ENCODE measurements at regions not wholly inside any gene's neighbourhood (a gene's known extent, or its start where the extent isn't known, plus 50 kb on each side); places are given as distances from the start of the nearest gene placed in this dataset.
A peak's percentile ranks its signal among the peaks of the same experiment; 100 is the strongest.
"Not testable (repeated sequence)": the region's sequence is repeated elsewhere in the genome, so short reads cannot be mapped to it uniquely, and the experiment has no call there.

GRCh38 chr2:208608122-208608835, 201.7 kb downstream of the PTH2R start:
- DNase-seq: peak; percentile 92

GRCh38 chr2:208609166-208609804, 202.7 kb downstream of the PTH2R start:
- DNase-seq: no peak

- DNase-seq: not testable (repeated sequence)
These were observed 209.1 kb downstream of the PTH2R start for GRCh38 chr2:208615675-208616074.

GRCh38 chr2:208618220-208618619, 211.6 kb downstream of the PTH2R start:
- no peak for DNase-seq

GRCh38 chr2:208619993-208620392, 213.4 kb downstream of the PTH2R start:
- no peak for DNase-seq

- no peak for DNase-seq
These were observed 213.9 kb downstream of the PTH2R start for GRCh38 chr2:208620487-208620978.

GRCh38 chr2:208627110-208627884, 220.7 kb downstream of the PTH2R start:
- no peak for DNase-seq

- no peak for DNase-seq
These were observed 221.3 kb downstream of the PTH2R start for GRCh38 chr2:208627916-208628315.

GRCh38 chr2:208638059-208638458, 231.5 kb downstream of the PTH2R start:
- no peak for DNase-seq

- DNase-seq: no peak
These were observed 235.7 kb downstream of the PTH2R start for GRCh38 chr2:208642125-208642779.

- no peak for DNase-seq
These were observed 236.6 kb downstream of the PTH2R start for GRCh38 chr2:208643145-208643544.

- DNase-seq: no peak
These were observed 238.6 kb downstream of the PTH2R start for GRCh38 chr2:208645226-208645625.

- DNase-seq: no peak
These were observed 241.8 kb downstream of the PTH2R start for GRCh38 chr2:208648368-208648767.

- DNase-seq: no peak
These were observed 246.8 kb downstream of the PTH2R start for GRCh38 chr2:208653383-208653782.

GRCh38 chr2:208654056-208654455, 247.5 kb downstream of the PTH2R start:
- no peak for DNase-seq

GRCh38 chr2:208657468-208657867, 250.9 kb downstream of the PTH2R start:
- peak; percentile 1 for DNase-seq

- no peak for DNase-seq
These were observed 262.8 kb downstream of the PTH2R start for GRCh38 chr2:208669394-208669793.

- peak; percentile 20 for DNase-seq
These were observed 264.7 kb downstream of the PTH2R start for GRCh38 chr2:208671284-208671683.

- no peak for DNase-seq
These were observed 265.5 kb downstream of the PTH2R start for GRCh38 chr2:208671886-208672680.

GRCh38 chr2:208673631-208674030, 267.0 kb downstream of the PTH2R start:
- DNase-seq: no peak

- DNase-seq: no peak
These were observed 268.3 kb downstream of the PTH2R start for GRCh38 chr2:208674919-208675318.

GRCh38 chr2:208685929-208686328, 279.3 kb downstream of the PTH2R start:
- not testable (repeated sequence) for DNase-seq
